Neural progenitor cell (in vitro differentiated cells): ENCODE measurements at regions not wholly inside any gene's neighbourhood (a gene's known extent, or its start where the extent isn't known, plus 50 kb on each side); places are given as distances from the start of the nearest gene placed in this dataset.

Experiments used
- CTCF ChIP-seq: fragments of 200-600 bp; sonication (generic); IDR thresholded peaks from 2 replicates; pipeline ENCODE4 v1.5.1; 2017; ENCODE audit warnings: antibody characterized with exemption, mild to moderate bottlenecking
- EZH2 ChIP-seq: fragments of 200-600 bp; sonication (generic); IDR thresholded peaks from 2 replicates; pipeline ENCODE4 v1.6.1; 2017; ENCODE audit warnings: antibody characterized with exemption, mild to moderate bottlenecking, moderate library complexity
- EZH2phosphoT487 ChIP-seq: fragments of 200-600 bp; sonication (generic); IDR thresholded peaks from 2 replicates; pipeline ENCODE4 v1.6.1; 2017; ENCODE audit warnings: antibody characterized with exemption

GRCh38 chr22:48340191-48340590, 1487.5 kb downstream of the BRD1 start:
- TF ChIP-seq CTCF: no peak
- no peak for TF ChIP-seq EZH2
- TF ChIP-seq EZH2phosphoT487: no peak
